Sigmoid colon (tissue), 4 donors: ENCODE measurements at regions not wholly inside any gene's neighbourhood (a gene's known extent, or its start where the extent isn't known, plus 50 kb on each side); places are given as distances from the start of the nearest gene placed in this dataset.

Experiments used
- EP300 ChIP-seq, 4 donors: sonication (generic); formaldehyde crosslinking; IDR thresholded peaks; one replicate each; pipeline ENCODE4 v1.6.1; 2017; ENCODE audit warnings: antibody characterized with exemption in 4 of 4
- POLR2A ChIP-seq, 2 donors: fragments of 450-650 bp; IDR thresholded peaks; one replicate each; pipeline ENCODE4 v1.6.1; 2016; ENCODE audit warnings: antibody characterized with exemption in 2 of 2, mild to moderate bottlenecking in 2 of 2, moderate library complexity in 2 of 2
- POLR2AphosphoS5 ChIP-seq, 4 donors: sonication (generic); formaldehyde crosslinking; IDR thresholded peaks; one replicate each; pipeline ENCODE4 v1.6.1; 2017; ENCODE audit warnings: antibody characterized with exemption in 4 of 4
- TF ChIP-seq, protein P1 (sequence below), 4 experiments: fragments of 450-650 bp in 3 of 4; fragments of 200-600 bp in 1 of 4; IDR thresholded peaks; one replicate each; pipeline ENCODE4 v1.5.1; 2016 to 2019; ENCODE audit warnings: antibody characterized with exemption in 4 of 4, mild to moderate bottlenecking in 3 of 4, moderate library complexity in 2 of 4

DNA sequence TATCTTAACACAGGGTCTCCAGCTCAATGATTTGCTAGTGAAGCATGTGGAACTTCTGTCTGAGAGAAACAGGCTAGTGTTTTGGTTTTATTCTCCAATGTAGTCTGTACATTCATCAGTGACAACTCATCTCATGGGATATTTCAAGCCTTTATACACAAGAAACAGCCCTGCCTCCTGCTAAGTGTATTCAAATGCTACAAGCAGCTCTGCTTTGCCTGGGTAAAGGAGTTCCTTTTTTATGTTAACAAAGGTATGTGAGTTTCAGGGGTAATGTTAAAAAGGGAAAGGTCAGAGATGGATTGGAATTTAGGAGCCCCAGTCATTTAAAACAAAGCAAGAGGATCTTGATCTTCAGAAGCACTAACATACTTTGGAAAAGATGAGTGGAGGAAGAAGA lies 498.7 kb downstream of the ISL1 start:
- TF ChIP-seq POLR2A (IDR thresholded peaks at IDR 0.05) (no peak), POLR2AphosphoS5 (IDR thresholded peaks at IDR 0.05) (no peak), EP300 (IDR thresholded peaks at IDR 0.05) (no peak)
- TF ChIP-seq, protein P1, sequence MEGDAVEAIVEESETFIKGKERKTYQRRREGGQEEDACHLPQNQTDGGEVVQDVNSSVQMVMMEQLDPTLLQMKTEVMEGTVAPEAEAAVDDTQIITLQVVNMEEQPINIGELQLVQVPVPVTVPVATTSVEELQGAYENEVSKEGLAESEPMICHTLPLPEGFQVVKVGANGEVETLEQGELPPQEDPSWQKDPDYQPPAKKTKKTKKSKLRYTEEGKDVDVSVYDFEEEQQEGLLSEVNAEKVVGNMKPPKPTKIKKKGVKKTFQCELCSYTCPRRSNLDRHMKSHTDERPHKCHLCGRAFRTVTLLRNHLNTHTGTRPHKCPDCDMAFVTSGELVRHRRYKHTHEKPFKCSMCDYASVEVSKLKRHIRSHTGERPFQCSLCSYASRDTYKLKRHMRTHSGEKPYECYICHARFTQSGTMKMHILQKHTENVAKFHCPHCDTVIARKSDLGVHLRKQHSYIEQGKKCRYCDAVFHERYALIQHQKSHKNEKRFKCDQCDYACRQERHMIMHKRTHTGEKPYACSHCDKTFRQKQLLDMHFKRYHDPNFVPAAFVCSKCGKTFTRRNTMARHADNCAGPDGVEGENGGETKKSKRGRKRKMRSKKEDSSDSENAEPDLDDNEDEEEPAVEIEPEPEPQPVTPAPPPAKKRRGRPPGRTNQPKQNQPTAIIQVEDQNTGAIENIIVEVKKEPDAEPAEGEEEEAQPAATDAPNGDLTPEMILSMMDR (IDR thresholded peaks at IDR 0.05) = no peak
